HPDE6-E6E7 (cell line): ENCODE measurements at regions not wholly inside any gene's neighbourhood (a gene's known extent, or its start where the extent isn't known, plus 50 kb on each side); places are given as distances from the start of the nearest gene placed in this dataset.
"Not testable (repeated sequence)": the region's sequence is repeated elsewhere in the genome, so short reads cannot be mapped to it uniquely, and the experiment has no call there.

Source experiments
- DNase-seq: peaks from one replicate; pipeline ENCODE4 v3.0.0; 2011; ENCODE audit warnings: missing footprints; ENCODE audit errors: extremely low spot score

GRCh38 chr5:36426070-36426469 is 124.4 kb upstream of the RANBP3L start:
- not testable (repeated sequence) for DNase-seq

- DNase-seq: no peak
These were observed 133.8 kb upstream of the RANBP3L start for GRCh38 chr5:36435516-36435915.

GRCh38 chr5:36436306-36436705 is 134.6 kb upstream of the RANBP3L start:
- no peak for DNase-seq

- no peak for DNase-seq
These were observed 137.3 kb upstream of the RANBP3L start for GRCh38 chr5:36438765-36439561.

- no peak for DNase-seq
These were observed 138.6 kb upstream of the RANBP3L start for GRCh38 chr5:36440300-36440699.

- DNase-seq: no peak
These were observed 139.6 kb upstream of the RANBP3L start for GRCh38 chr5:36441280-36441679.

- DNase-seq: peak; percentile 52
These were observed 140.7 kb upstream of the RANBP3L start for GRCh38 chr5:36442352-36442751.

- DNase-seq: peak; percentile 63
These were observed 141.1 kb upstream of the RANBP3L start for GRCh38 chr5:36442796-36443195.

- no peak for DNase-seq
These were observed 142.2 kb upstream of the RANBP3L start for GRCh38 chr5:36443941-36444340.

- no peak for DNase-seq
These were observed 143.1 kb upstream of the RANBP3L start for GRCh38 chr5:36444582-36445418.

- DNase-seq: no peak
These were observed 146.1 kb upstream of the RANBP3L start for GRCh38 chr5:36447776-36448175.

GRCh38 chr5:36450229-36451014 is 148.7 kb upstream of the RANBP3L start:
- DNase-seq: no peak

- peak; percentile 59 for DNase-seq
These were observed 150.8 kb upstream of the RANBP3L start for GRCh38 chr5:36452424-36453006.

GRCh38 chr5:36457511-36458270 is 148.7 kb upstream of the SLC1A3 start:
- DNase-seq: no peak

GRCh38 chr5:36458746-36459145 is 147.7 kb upstream of the SLC1A3 start:
- DNase-seq: no peak

GRCh38 chr5:36459176-36460135 is 146.9 kb upstream of the SLC1A3 start:
- DNase-seq: no peak

- DNase-seq: no peak
These were observed 143.9 kb upstream of the SLC1A3 start for GRCh38 chr5:36462295-36463021.

GRCh38 chr5:36475942-36476341 is 130.5 kb upstream of the SLC1A3 start:
- not testable (repeated sequence) for DNase-seq
